OCI-LY7 (cell line): ENCODE measurements at regions not wholly inside any gene's neighbourhood (a gene's known extent, or its start where the extent isn't known, plus 50 kb on each side); places are given as distances from the start of the nearest gene placed in this dataset.

ENCODE experiments used
- BruUV-seq: library from RNA; stranded (reverse); fragments of 400-500 nt; replicated peaks from 2 replicates; lab custom pipeline; 2021; lab: Mats Ljungman, UMichigan
- CTCF ChIA-PET: fragments of 300-600 bp; sonication (Branson Sonifier 250); formaldehyde crosslinking; loops from one replicate; lab custom pipeline; 2022; ENCODE audit warnings: antibody characterized with exemption; ENCODE audit not compliant: unreplicated experiment; lab: Charles Lee
- POLR2A ChIA-PET: fragments of 300-600 bp; sonication (Branson Sonifier 250); formaldehyde crosslinking; loops from one replicate; lab custom pipeline; 2022; ENCODE audit warnings: antibody characterized with exemption; lab: Charles Lee
- DNase-seq: peaks from one replicate; pipeline ENCODE4 v3.0.0-alpha.2; 2015; ENCODE audit warnings: low spot score
- H2AFZ ChIP-seq: fragments of 200-600 bp; sonication (generic), shearing (Covaris generic); 2 replicates; pipeline ENCODE4 v1.6.1; 2014; ENCODE audit warnings: mild to moderate bottlenecking, antibody characterized with exemption, low read length, moderate library complexity
- H3K27ac ChIP-seq: fragments of 200-600 bp; sonication (generic); 2 replicates; pipeline ENCODE4 v1.5.1; 2014; ENCODE audit warnings: mixed run types, low read depth, mild to moderate bottlenecking, moderate library complexity, low read length, inconsistent platforms; ENCODE audit not compliant: poor library complexity, severe bottlenecking
- H3K36me3 ChIP-seq: fragments of 200-600 bp; sonication (generic); 2 replicates; pipeline ENCODE4 v1.6.1; 2014; ENCODE audit warnings: mild to moderate bottlenecking, antibody characterized with exemption, low read length, moderate library complexity, mixed read lengths; ENCODE audit not compliant: insufficient read depth
- H3K4me1 ChIP-seq: fragments of 200-600 bp; sonication (generic); 2 replicates; pipeline ENCODE4 v1.5.1; 2014; ENCODE audit warnings: mild to moderate bottlenecking, low read length; ENCODE audit not compliant: insufficient read depth, poor library complexity, severe bottlenecking
- H3K4me2 ChIP-seq: fragments of 200-600 bp; sonication (generic); 2 replicates; pipeline ENCODE4 v1.6.1; 2014; ENCODE audit warnings: mild to moderate bottlenecking, low read length
- H3K4me3 ChIP-seq: fragments of 200-600 bp; sonication (generic); 2 replicates; pipeline ENCODE4 v1.5.1; 2014; ENCODE audit warnings: mild to moderate bottlenecking, low read depth, low read length; ENCODE audit not compliant: poor library complexity, severe bottlenecking
- H3K79me2 ChIP-seq: fragments of 200-600 bp; sonication (generic); 2 replicates; pipeline ENCODE4 v1.6.1; 2016; ENCODE audit warnings: low read depth, mild to moderate bottlenecking, low read length, moderate library complexity, mixed read lengths; ENCODE audit not compliant: insufficient read depth
- H3K9me2 ChIP-seq: fragments of 200-600 bp; sonication (generic); 2 replicates; pipeline ENCODE4 v1.6.1; 2016; ENCODE audit warnings: mild to moderate bottlenecking, low read length, mixed read lengths; ENCODE audit not compliant: insufficient read depth
- H3K9me3 ChIP-seq: fragments of 200-600 bp; sonication (generic); 2 replicates; pipeline ENCODE4 v1.6.1; 2014; ENCODE audit warnings: mild to moderate bottlenecking, mixed run types, low read length, mixed read lengths
- H4K20me1 ChIP-seq: fragments of 200-600 bp; sonication (generic); 2 replicates; pipeline ENCODE4 v1.6.1; 2014; ENCODE audit warnings: mild to moderate bottlenecking, antibody characterized with exemption, low read length, moderate library complexity, mixed read lengths; ENCODE audit not compliant: insufficient read depth
- EZH2phosphoT487 ChIP-seq: fragments of 200-600 bp; sonication (generic); IDR thresholded peaks from 2 replicates; pipeline ENCODE4 v1.6.1; 2018; ENCODE audit warnings: low read depth, borderline replicate concordance, mild to moderate bottlenecking, mixed run types, antibody characterized with exemption, low read length, moderate library complexity, mixed read lengths
- intact Hi-C: fragments of 100-400 bp; cut with micrococcal nuclease; formaldehyde crosslinking; loops from one replicate; pipeline ENCODE4 v1.10.0; 2022; ENCODE audit not compliant: unreplicated experiment
- TF ChIP-seq, protein P1 (sequence below): fragments of 200-600 bp; sonication (generic); conservative IDR thresholded peaks from 2 replicates; pipeline ENCODE4 v1.5.1; 2014; ENCODE audit warnings: mild to moderate bottlenecking, antibody characterized with exemption, low read length, moderate library complexity, mixed read lengths

DNA sequence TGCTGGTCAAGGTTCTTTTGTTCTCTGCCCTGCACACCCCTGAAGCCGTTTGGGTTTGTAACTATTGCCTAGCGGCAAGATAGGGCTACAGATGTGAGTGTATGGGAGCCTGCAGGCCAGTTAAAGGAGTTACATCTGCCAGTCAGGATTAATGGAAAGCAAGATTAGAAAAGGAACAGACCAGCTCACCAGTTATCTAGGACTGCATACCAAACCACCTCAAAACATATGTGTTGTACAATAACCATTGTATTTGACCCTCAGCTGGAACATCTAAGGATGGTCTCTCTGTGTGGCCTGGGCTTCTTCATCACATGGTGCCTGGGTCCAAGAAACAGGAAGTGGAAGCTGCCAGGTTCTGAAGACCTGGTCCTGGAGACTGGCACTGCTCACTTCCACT is 52.5 kb upstream of the FBXO28 start:
- DNase-seq: no peak
- H3K27ac ChIP-seq: no peak overlapping the region

DNA sequence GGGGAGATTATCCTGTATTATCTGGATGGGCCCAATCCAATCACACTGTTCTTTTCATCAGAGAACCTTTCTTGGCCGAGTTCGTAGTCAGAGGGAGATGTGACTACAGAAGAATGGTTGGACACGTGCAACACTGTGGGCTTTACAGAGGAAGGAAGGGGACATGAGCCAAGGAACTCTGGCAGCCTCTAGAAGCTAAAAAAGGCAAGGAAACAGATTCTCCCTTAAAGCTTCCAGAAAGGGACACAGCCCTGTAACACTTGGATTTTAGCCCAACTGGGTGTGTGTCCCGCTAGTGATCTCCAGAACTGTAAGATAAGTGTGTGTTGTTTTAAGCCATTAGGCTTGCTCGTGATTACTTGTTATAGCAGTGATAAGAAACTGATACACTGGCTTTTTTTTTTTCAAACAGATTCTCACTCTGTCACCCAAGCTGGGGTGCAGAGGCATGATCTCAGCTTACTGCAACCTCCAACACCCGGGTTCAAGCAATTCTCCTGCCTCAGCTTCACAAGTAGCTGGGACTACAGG is 53.9 kb upstream of the FBXO28 start:
- CTCF ChIA-PET: no interaction called here
- Histone ChIP-seq H3K9me3 (no peaks in the 10 kb centered on the region), H3K4me2 (no peak overlapping the region), H3K4me3 (no peak overlapping the region), H4K20me1 (no peaks in the 10 kb centered on the region), H3K4me1 (no peaks in the 10 kb centered on the region), H3K9me2 (no peaks in the 10 kb centered on the region), H3K79me2 (no peaks in the 10 kb centered on the region), H3K36me3 (no peaks in the 10 kb centered on the region), H2AFZ (no peak overlapping the region), H3K27ac (no peak overlapping the region)
- no TSS peak for BruUV-seq
- no peak for DNase-seq
- POLR2A ChIA-PET: interaction anchor here (0.5 kb wide), 1 partner anchor 307 kb away, joined by 3 read pairs; no protein-coding TSS in a partner anchor
- intact Hi-C loops: no loop called here
- TF ChIP-seq EZH2phosphoT487: no peak
- TF ChIP-seq, protein P1, sequence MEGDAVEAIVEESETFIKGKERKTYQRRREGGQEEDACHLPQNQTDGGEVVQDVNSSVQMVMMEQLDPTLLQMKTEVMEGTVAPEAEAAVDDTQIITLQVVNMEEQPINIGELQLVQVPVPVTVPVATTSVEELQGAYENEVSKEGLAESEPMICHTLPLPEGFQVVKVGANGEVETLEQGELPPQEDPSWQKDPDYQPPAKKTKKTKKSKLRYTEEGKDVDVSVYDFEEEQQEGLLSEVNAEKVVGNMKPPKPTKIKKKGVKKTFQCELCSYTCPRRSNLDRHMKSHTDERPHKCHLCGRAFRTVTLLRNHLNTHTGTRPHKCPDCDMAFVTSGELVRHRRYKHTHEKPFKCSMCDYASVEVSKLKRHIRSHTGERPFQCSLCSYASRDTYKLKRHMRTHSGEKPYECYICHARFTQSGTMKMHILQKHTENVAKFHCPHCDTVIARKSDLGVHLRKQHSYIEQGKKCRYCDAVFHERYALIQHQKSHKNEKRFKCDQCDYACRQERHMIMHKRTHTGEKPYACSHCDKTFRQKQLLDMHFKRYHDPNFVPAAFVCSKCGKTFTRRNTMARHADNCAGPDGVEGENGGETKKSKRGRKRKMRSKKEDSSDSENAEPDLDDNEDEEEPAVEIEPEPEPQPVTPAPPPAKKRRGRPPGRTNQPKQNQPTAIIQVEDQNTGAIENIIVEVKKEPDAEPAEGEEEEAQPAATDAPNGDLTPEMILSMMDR: no peak

More for the DNA sequence above, 52.5 kb upstream of the FBXO28 start:
- H2AFZ ChIP-seq: no peak overlapping the region
- H4K20me1 ChIP-seq: no peaks in the 10 kb centered on the region
- TF ChIP-seq, protein P1: no peak
- TF ChIP-seq EZH2phosphoT487: no peak
- no peaks in the 10 kb centered on the region for H3K9me3 ChIP-seq
- H3K4me3 ChIP-seq: no peak overlapping the region
- POLR2A ChIA-PET: interaction anchor here (1.7 kb wide), 1 partner anchor 10 kb away, joined by 7 read pairs; no protein-coding TSS in a partner anchor
- no peaks in the 10 kb centered on the region for H3K4me1 ChIP-seq
- intact Hi-C loops: no loop called here
- no TSS peak for BruUV-seq
- no peaks in the 10 kb centered on the region for H3K9me2 ChIP-seq
- H3K4me2 ChIP-seq: no peak overlapping the region
- H3K79me2 ChIP-seq: no peaks in the 10 kb centered on the region
- H3K36me3 ChIP-seq: no peaks in the 10 kb centered on the region
- CTCF ChIA-PET: no interaction called here

DNA sequence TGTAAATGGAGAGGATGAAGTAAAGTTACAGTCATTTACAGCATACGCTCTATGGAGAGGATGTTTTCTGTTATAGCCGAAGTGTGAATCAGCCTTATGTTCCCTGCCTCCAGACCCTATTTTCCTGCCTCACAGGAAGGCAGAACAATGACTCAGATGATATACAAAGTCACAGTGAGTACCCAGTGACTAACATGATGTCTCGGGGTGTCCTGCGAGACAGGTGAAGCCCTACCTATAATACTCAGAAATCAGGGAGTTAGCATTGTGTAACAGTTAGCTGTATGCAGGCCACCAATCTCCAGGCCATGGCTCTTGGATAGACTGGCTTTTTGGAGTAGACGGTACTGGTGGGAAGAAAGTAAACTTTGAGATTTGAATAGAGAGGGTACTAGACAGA is 55.6 kb upstream of the FBXO28 start:
- TF ChIP-seq, protein P1: no peak
- no peak for TF ChIP-seq EZH2phosphoT487
- no peaks in the 10 kb centered on the region for H4K20me1 ChIP-seq
- H3K9me3 ChIP-seq: no peaks in the 10 kb centered on the region
- H3K4me2 ChIP-seq: no peak overlapping the region
- DNase-seq: no peak
- CTCF ChIA-PET: interaction anchor here (0.5 kb wide), 1 partner anchor 918 kb away, joined by 3 read pairs; no protein-coding TSS in a partner anchor
- H3K4me1 ChIP-seq: no peaks in the 10 kb centered on the region
- POLR2A ChIA-PET: no interaction called here
- intact Hi-C loops: no loop called here
- BruUV-seq: no TSS peak
- H2AFZ ChIP-seq: no peak overlapping the region
- H3K27ac ChIP-seq: no peak overlapping the region
- no peak overlapping the region for H3K4me3 ChIP-seq
- no peaks in the 10 kb centered on the region for H3K9me2 ChIP-seq
- no peaks in the 10 kb centered on the region for H3K36me3 ChIP-seq
- H3K79me2 ChIP-seq: no peaks in the 10 kb centered on the region
